Thoracic aorta (tissue), 2 donors: ENCODE measurements at regions not wholly inside any gene's neighbourhood (a gene's known extent, or its start where the extent isn't known, plus 50 kb on each side); places are given as distances from the start of the nearest gene placed in this dataset.

Experiments
- ATAC-seq: fragments of 150-250 bp; one replicate; pipeline ENCODE4 v1.8.0; 2017; ENCODE audit warnings: low read depth; ENCODE audit not compliant: insufficient number of reproducible peaks, low FRiP score
- DNase-seq: peaks from one replicate; pipeline ENCODE4 v3.0.0-alpha.2; 2020; ENCODE audit warnings: low spot score
- H3K27ac ChIP-seq, 2 donors: fragments of 200-600 bp; sonication (generic); 1 replicate in 1 of 2; 2 replicates in 1 of 2; pipeline ENCODE4 v1.5.1; 2016; ENCODE audit warnings: mild to moderate bottlenecking in 2 of 2, moderate library complexity in 2 of 2
- H3K27me3 ChIP-seq: fragments of 200-600 bp; sonication (generic); replicated peaks from 2 replicates; pipeline ENCODE4 v1.6.0; 2016; ENCODE audit warnings: mild to moderate bottlenecking; ENCODE audit not compliant: insufficient read depth
- H3K36me3 ChIP-seq: fragments of 200-600 bp; sonication (generic); one replicate; pipeline ENCODE4 v1.5.1; 2016
- H3K4me1 ChIP-seq, 2 donors: fragments of 200-600 bp; sonication (generic); 1 replicate in 1 of 2; 2 replicates in 1 of 2; pipeline versions ENCODE4 v1.5.1 to v1.6.0; 2016; ENCODE audit warnings: low read depth in 2 of 2, mild to moderate bottlenecking in 1 of 2; ENCODE audit not compliant: control insufficient read depth in 1 of 2
- H3K4me3 ChIP-seq: fragments of 200-600 bp; sonication (generic); 2 replicates; pipeline ENCODE4 v1.5.1; 2016; ENCODE audit warnings: mild to moderate bottlenecking
- H3K9me3 ChIP-seq: fragments of 200-600 bp; sonication (generic); 2 replicates; pipeline ENCODE4 v1.5.1; 2016
- CTCF ChIP-seq: fragments of 200-600 bp; sonication (generic); IDR thresholded peaks from one replicate; pipeline ENCODE4 v1.5.1; 2019; ENCODE audit warnings: antibody characterized with exemption

GRCh38 chr3:31244929-31245817 is 287.6 kb upstream of the STT3B start:
- peaks cover 0 to 3% of the 10 kb centered on the region in 2 donors for H3K4me1 ChIP-seq
- no peak overlapping the region for H3K27ac ChIP-seq
- no peak overlapping the region for H3K4me3 ChIP-seq
- H3K36me3 ChIP-seq: no peaks in the 10 kb centered on the region
- no peak for TF ChIP-seq CTCF
- no peak for DNase-seq
- H3K27me3 ChIP-seq: no peaks in the 10 kb centered on the region
- no peaks in the 10 kb centered on the region for H3K9me3 ChIP-seq
- no peak for ATAC-seq

- Histone ChIP-seq H3K9me3 (no peaks in the 10 kb centered on the region), H3K4me1 (peaks cover 0 to 3% of the 10 kb centered on the region in 2 donors), H3K27ac (no peak overlapping the region), H3K4me3 (no peak overlapping the region), H3K27me3 (no peaks in the 10 kb centered on the region), H3K36me3 (no peaks in the 10 kb centered on the region)
- no peak for TF ChIP-seq CTCF
- ATAC-seq (no peak), DNase-seq (no peak)
These were observed 286.2 kb upstream of the STT3B start for GRCh38 chr3:31246293-31247062.

GRCh38 chr3:31247063-31247447 is 285.7 kb upstream of the STT3B start:
- H3K36me3 ChIP-seq: no peaks in the 10 kb centered on the region
- ATAC-seq (no peak), DNase-seq (no peak)
- TF ChIP-seq CTCF: no peak
- peaks cover 0 to under 1% of the 10 kb centered on the region in 2 donors for H3K4me1 ChIP-seq
- no peaks in the 10 kb centered on the region for H3K27me3 ChIP-seq
- no peak overlapping the region for H3K4me3 ChIP-seq
- H3K27ac ChIP-seq: no peak overlapping the region
- no peaks in the 10 kb centered on the region for H3K9me3 ChIP-seq

- Histone ChIP-seq H3K27me3 (no peaks in the 10 kb centered on the region), H3K4me3 (no peak overlapping the region), H3K27ac (no peak overlapping the region), H3K9me3 (no peaks in the 10 kb centered on the region), H3K36me3 (no peaks in the 10 kb centered on the region), H3K4me1 (no peaks in the 10 kb centered on the region)
- no peak for DNase-seq
- no peak for ATAC-seq
- no peak for TF ChIP-seq CTCF
These were observed 284.7 kb upstream of the STT3B start for GRCh38 chr3:31247850-31248562.

GRCh38 chr3:31248563-31248992 is 284.1 kb upstream of the STT3B start:
- no peak for ATAC-seq
- H3K9me3 ChIP-seq: no peaks in the 10 kb centered on the region
- no peak overlapping the region for H3K4me3 ChIP-seq
- no peaks in the 10 kb centered on the region for H3K27me3 ChIP-seq
- no peaks in the 10 kb centered on the region for H3K36me3 ChIP-seq
- DNase-seq: no peak
- no peaks in the 10 kb centered on the region for H3K4me1 ChIP-seq
- H3K27ac ChIP-seq: no peak overlapping the region
- no peak for TF ChIP-seq CTCF
